NCI-H1417 treated with DMSO at 0.1 percent for 48 hours (cell line): ENCODE measurements at regions not wholly inside any gene's neighbourhood (a gene's known extent, or its start where the extent isn't known, plus 50 kb on each side); places are given as distances from the start of the nearest gene placed in this dataset.
A peak's percentile ranks its signal among the peaks of the same experiment; 100 is the strongest.
"Not testable (repeated sequence)": the region's sequence is repeated elsewhere in the genome, so short reads cannot be mapped to it uniquely, and the experiment has no call there.

Experiments
- DNase-seq: peaks from one replicate; lab custom pipeline; 2025; lab: John Stamatoyannopoulos, UW

DNA sequence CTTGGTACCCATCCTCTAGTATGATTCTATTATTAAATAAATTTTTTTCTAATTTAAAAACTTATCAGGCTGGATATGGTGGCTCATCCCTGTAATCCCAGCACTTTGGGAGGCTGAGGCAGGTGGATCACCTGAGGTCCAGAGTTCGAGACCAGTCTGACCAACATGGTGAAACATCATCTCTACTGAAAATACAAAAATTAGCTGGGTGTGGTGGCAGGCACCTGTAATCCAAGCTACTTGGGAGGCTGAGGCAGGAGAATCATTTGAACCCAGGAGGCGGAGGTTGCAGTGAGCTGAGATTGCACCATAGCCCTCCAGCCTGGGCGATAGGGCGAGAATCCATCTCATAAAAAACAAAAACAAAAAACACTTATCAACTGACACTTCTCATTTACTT is 639.0 kb downstream of the IRS1 start:
- not testable (repeated sequence) for DNase-seq

DNA sequence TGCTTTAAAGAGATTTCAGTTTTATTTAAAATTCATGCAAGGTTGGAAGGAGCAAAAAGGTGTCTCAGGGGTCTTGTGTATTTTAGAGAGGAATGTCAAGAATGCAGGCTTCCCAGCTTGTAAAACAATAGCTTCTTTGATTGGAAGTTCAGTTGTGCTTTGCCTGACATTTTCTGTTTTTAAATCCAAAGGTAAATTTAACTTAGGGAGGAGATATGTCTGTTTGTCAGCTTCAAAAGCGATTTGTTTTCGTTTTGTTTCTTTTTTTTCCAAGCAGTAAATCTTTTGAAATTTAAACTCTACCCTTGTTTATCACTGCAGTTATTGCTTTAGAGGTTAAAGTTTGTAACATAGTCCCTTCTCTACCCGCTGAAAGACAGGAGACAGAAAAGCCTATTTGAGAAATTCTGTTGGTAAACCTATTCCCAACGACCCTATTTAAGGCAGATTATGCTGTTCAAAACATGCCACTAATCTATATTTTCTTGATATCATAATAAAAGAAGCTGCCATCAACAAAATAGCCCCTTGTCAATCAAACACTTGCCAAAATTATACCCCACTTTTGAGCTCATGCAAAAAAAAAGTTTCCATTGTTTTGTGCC is 639.6 kb downstream of the IRS1 start:
- no peak for DNase-seq

DNA sequence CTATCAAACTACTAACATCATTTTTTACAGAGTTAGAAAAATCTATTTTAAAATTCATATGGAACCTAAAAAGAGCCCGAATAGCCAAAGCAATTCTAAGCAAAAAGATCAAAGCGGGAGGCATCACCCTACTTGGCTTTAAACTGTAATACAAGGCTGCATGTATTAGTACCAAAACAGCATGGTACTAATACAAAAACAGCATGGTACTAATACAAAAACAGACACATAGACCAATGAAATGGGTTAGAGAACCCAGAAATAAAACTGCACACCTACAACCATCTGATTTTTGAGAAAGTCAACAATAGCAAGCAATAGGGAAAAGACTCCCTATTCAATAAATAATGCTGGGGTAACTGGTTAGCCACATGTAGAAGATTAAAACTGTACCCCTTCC is 640.7 kb downstream of the IRS1 start:
- no peak for DNase-seq

DNA sequence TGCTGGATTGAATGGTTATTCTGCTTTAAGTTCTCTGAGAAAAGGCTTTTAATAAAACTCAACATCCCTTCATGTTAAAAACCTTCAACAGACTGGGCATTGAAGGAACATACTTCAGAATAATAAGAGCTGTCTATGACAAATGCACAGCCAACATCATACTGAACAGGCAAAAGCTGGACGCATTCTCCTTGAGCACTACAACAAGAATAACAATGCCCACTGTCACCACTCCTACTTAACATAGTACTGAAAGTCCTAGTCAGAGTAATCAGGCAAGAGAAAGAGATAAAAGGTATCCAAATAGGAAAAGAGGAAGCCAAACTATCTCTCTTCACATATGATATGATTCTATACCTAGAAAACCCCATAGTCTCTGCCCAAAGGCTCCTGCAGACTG is 641.4 kb downstream of the IRS1 start:
- DNase-seq: no peak

DNA sequence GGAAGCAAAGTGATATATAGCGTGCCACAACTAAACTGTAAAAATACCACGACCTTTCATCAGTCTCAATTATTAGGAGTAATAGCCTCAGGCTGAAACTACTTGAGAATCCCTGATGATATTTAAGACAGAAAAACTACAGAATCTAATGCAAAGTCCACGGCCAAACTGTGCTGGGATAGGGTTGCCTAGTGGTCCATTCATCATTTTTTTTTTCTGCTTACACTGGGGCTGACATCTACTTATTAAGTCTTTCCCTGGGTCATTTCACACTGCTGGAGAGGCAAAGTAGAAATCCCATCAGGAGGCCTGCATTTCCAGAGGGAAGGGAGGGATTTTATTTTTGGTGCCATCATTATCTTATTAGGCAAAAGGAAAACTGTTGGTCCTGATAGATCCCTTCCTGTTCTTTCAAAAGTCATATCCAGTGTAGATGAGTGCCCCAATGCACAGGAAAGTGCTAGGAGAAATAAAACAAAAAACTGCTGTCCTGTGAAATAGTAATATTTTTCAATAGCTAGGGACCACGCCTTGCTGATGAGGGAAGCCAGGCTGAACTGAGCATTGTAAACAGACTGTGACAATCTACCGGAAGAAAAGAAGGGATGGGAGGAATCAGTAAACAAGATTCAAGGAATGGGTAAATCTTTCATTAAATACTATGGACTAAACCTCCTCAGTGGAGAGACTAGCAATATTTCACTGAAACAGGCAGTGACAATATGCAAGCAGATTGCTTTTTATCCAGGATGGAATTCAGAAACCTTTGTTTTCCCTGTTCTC is 644.3 kb downstream of the IRS1 start:
- peak; percentile 17 for DNase-seq

DNA sequence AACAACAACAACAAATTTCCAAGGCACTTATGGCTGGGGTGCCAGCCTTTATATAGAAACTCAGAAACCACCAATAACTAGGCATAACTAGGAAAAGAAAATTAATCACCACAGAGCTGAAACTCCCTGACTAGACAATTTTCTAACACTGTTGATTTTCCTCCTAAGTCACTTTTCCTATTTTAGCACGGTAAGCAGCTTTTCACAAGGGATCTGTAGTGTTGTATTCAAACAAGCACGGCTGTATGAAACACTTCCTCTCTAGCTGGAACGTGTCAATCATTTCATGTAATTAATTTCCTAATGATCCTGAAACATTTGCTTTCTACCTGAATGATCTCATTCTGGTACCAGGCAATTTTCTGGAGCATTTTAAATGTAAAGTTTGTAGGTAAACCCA is 645.0 kb downstream of the IRS1 start:
- DNase-seq: peak; percentile 5

DNA sequence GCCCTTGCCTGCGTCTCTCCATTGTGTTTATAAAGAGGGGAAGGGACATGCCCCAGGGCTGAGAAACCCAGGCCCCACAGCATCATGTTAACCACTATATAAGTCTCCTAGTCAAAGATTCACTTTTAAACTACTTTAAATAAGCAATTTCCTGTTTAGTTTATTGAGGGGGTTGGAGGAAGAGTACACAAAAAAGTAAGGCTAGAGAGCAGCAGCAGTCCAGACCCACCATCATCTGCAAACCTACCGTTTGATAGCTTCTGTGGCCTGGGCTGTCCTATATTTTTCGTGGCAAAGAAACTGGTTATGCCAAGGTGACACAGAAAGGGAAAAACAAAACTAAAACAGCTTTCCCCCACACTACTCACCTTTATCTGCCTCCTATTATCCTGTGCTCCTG is 646.1 kb downstream of the IRS1 start:
- DNase-seq: no peak

DNA sequence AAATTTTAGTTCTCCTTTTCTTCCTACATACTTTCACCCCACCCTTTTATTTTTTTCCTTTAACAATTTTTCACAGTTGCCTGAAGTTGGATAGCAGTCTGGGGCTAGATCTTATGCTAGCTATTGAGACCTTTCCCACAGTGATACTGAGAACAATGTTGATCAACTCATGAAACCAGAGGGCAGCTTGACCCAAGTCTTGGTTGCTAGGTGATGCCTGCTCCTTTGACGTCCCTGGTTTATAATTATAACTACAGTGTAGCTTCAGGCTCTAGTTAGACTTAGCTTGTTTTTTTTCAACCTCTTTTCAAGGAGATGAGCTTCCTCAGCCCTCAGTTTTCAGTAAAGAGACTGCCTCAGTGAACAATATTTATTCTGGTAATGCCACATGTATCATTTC is 648.5 kb downstream of the IRS1 start:
- DNase-seq: no peak

DNA sequence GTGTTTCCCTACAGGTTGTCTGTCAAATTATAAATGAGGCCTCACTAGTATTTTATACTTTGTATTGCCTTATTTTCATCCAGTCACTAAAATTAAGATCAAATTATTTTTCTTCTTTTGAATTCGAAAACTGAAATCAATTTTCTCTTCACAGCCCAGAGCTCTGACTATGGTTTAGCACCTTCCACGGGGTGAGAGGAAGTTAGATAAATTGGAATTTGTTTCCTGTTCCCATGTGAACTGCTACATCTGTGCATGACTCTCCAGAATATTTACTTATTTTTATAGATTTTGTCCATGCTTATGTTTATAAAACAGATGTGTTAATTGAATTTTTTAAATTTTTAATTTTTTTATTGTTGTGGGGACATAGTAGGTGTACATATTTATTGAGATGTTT is 656.5 kb downstream of the IRS1 start:
- DNase-seq: no peak

DNA sequence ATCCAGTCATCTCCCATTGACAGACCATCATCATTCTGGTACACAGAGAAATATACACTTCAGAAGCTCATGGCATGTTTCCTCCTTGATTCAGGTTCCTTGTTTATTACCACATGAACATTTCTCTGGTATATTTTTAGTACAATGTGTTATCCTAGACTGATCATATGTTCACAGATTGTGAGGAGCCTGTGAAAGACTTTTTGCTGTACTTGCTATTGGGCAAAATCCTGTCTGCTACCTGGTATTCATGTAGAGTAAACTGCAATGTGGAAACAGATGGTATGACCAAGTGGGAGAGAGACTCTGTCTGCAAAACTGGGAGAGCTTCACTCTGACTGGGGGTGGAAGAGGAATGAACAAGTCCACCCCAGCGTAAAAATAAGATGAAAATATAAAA is 657.2 kb downstream of the IRS1 start:
- DNase-seq: no peak

DNA sequence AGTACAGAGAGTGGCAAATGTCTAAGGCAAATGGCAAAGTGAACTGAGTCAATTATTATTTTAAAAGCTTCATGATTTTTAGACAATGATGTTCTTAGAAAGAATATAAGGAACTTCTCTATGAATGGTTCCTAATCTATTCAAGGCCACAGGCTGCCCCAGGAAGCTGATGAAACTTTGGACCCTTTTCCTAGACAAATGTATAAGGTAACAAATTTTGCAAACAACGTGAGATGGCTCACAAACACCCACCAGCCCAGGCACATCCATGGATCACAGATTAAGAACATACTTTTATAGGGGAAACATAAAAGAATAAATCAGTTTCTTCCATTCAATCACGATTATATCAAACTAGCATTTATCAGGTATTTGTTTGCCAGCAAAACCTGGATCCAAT is 659.0 kb downstream of the IRS1 start:
- DNase-seq: no peak

DNA sequence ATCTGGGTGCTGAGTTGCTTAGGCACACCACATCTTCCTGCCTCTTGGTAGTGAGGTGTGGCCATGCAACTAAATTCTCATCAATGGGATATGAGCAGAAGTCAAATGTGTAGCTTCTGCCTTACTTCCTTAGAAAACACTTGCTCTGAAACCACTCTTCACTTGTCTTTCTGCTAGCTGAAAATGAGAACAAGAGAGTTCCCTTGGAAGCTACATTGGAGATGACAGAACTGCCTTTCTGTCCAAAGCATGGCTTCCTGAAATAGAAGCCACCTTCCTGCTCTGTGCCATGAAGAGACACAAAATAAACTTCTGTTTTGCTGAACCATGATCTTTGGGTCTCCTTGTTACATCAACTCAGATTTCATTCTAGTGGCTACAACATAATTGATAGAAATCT is 659.9 kb downstream of the IRS1 start:
- DNase-seq: no peak

DNA sequence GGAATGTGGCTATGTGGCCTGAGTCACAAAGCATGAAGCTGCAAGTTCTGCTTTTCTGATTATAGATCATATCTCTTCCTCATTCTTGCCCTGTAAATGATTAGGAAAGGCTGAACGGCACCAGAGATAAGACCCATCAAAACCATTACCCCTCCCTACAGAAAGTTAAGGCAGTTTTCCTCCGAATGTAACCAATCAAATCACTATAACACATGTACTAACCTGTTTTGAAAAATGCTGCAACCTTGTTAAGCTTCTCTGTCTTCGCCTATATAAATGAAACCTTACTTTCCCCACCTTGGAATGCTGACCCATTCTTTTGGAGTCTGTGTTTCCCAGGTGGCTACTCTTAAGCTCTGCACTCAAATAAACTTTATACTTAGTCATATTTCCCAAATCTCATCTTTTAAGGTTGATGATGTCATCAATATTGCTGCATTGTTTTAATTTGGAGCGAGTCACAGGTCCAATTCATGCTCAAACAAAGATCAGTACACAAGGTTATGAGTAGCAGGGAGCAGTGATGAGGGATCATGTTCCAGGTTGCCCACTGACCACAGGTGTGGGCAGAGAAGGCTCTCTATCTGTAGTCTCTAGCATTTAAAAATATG is 662.3 kb downstream of the IRS1 start:
- DNase-seq: no peak

DNA sequence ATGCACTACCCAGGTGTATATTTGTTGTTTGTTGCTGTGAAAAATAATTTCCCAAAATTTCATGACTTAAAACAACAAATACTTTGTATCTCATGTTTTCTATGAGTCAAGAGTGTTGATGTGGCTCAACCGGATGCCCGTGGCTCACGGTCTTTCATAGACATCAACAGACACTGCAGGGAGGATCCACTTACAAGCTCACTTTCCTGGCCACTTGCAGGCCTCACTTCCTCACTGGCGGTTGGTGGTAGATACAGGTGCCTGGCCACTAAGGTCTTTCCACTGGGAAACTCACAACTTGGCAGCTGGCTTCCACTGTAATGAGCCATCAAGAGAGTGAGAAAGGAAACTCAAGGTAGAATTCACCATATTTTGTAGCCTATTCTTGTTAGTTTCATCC is 662.9 kb downstream of the IRS1 start:
- DNase-seq: no peak

DNA sequence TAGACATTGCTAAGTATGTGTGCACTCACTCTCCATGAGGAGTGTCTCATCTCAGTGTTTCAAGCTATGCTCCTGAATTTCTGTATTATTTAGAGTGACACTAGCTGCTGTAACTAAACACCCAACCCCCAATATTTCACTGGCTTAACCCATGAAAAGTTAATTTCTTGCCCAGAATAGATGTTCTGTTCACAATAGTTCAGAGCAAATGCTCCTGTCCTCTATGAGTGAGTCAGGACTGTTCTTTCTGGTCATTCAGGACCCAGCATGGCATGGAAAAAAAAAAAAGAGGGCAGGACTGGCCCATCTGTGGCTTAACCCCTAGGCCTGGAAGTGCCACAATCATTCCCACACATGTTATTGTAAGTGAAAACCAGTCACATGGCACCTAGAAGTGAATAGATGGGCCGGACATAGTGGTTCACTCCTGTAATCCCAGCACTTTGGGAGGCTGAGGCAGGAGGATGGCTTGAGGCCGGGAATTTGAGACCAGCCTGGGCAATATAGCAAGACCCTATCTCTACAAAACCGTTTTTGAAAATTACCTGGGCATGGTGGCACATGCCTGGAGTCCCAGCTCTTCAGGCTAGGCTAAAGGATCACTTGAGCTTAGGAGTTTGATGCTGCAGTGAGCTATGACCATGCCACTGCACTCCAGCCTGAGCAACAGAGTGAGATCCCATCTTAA is 663.6 kb downstream of the IRS1 start:
- DNase-seq: no peak

DNA sequence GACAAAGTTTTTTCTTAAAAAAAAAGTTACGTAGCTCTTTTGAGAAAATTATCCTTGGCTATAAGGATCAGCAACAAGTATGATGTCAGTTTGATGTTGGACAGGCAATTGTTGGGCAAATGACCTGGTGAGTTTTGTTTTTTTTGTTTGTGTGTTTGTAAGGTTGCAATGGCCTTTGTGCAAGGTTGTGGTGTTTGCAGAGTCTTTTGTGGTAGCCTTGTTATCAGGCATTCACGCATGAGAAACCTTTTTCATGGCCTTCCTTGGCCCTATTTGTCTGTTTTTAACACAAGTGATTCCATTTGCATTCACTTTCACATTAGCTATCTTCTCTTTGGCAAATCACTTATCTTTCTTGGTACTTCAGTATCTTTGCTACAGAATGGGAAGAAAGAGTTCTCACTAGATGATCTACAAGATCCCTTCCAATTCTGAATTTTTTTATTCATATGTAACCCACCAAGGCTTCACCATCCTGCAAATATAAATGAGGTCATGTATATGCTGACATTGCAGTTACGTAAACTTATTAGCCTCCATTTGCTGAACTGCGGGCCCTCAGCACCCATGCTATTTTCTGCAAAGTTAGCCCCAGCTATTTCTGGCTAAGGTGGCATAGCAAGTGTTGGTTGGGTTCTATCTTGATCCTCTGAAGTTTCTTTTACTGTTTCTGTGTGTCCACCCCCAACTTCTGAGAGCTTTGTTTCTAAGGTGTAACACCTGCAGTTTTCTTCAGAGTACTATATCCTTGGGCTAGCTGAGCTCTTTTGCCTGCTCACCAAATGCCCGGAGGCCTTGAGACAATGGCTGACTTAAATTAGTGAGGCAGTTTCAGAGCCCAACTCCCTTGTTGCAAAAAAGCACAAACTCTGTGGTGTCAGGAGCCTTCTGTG is 667.1 kb downstream of the IRS1 start:
- no peak for DNase-seq

DNA sequence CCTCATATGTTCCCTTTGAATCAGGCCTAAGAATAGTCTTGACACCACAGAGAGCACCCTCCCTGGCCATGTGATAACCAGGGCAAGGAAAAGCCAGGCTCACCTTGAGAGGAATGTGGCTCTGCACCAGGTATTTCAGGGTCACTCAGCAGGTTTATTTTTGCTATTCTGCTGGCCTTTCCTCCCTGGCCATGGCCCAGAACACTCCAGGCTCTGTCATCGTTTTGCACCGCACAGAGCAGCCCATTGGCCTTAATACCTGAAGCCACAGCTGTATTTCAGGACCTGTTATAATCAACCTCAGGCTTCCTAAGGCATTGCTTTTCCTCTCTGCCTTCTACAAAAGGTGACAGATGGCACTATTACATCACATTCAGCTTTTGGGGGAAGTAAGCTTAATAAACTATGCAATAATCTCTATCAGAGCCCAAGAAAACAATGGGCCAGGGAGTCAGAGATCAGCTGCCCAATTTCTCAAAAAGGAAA is 668.3 kb downstream of the IRS1 start:
- DNase-seq: no peak

DNA sequence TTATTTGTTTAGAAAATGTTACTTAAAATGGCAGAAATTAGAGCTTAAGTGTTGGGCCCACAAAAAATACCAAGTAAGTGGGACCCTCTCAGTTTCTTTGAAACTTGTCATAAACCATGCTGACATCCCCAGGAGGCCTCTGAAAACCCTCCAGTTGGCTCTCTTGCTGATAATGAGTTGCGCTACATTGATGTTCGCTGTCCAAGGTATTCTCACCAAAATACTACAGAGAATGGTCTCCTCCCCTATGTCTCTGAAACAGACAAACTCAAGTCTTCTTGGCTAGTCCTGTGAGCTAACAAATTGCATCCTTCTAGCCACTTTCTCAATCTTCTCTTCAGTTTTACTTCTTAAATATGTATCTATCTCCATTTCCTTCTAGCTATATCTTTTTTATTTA is 669.4 kb downstream of the IRS1 start:
- no peak for DNase-seq

DNA sequence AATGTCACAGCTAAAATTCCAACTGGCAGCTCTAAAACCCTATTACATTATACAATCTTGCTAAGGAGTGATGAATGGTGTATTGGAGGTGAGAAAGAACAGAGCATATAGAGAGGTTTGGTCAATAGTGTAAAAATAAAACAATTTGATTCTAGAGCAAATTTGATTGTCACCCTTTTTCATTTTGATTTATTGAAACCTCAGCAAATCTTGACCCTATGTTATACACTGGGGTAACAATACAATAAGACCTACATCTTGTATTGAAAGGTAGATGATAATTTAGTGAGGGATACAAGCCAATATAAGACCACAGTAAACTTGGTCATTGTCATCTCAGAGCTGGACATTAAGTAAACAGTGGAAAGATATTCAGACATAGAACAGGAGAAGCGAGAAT is 671.9 kb downstream of the IRS1 start:
- DNase-seq: no peak

DNA sequence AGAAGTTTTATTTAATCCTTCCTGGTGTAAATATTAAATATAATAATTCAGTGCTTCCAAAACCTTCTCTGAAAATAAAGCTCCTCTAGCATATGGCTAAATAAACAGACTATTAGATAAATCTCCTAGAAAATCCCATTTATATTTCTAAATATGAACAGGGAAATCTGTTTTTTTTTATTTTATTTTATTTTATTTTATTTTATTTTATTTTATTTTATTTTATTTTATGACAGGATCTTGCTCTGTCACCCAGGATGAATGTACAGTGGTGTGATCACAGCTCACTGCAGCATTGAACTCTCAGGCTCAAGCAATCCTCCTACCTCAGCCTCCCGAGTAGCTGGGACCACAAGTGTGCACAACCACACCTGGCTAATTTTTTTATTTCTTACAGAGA is 673.5 kb downstream of the IRS1 start:
- no peak for DNase-seq

DNA sequence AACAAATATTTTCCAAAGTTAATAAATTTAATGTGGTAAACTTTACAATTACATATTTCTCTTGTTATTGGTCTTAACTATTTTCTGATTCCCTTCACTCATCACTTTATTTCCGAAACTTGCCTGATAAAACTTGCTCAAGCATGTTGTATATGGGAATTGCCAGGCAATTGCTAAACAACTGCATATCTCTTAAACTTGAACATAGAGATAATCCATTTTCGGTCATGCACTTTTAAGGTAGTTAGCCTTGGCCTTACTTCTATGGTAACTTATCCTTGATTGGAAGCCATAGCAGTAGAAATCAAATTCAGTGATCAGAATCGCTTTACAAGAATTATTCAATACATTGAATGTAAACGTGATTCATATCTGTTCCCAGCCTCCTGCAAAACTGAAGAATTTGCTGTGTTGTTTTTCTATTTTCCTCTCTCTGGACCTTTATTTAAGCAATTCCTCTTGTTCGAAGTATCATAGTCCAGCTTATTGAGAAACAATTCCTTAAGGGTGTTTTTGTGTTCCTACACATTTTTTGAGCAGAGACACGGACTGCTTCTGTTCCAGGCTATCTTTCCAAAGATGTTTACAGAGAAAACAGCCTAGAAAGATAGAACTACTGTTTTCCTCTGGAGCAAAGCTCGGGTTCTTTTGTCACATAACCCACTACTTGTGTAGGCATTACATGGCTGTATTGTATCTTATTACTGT is 674.3 kb downstream of the IRS1 start:
- DNase-seq: no peak
